HepG2 (cell line): ENCODE measurements at regions not wholly inside any gene's neighbourhood (a gene's known extent, or its start where the extent isn't known, plus 50 kb on each side); places are given as distances from the start of the nearest gene placed in this dataset.

ENCODE experiments used
- ATAC-seq: fragments of 200-7000 bp; cut with Tn5 transposase; 3 replicates; pipeline ENCODE4 v1.9.1; 2020; ENCODE audit warnings: mild to moderate bottlenecking, moderate library complexity
- BruUV-seq: library from RNA; stranded (reverse); fragments of 400-500 nt; replicated peaks from 2 replicates; lab custom pipeline; 2021; lab: Mats Ljungman, UMichigan
- CTCF ChIA-PET: fragments of 300-600 bp; formaldehyde crosslinking; extraction: SDS; loops from one replicate; lab custom pipeline; 2021; ENCODE audit warnings: low total read pairs, inconsistent platforms, low intra/inter-chr PET ratio; lab: Yijun Ruan, JAX
- POLR2A ChIA-PET: fragments of 350-600 bp; sonication (Branson Sonifier 250); formaldehyde crosslinking; loops from one replicate; lab custom pipeline; 2020; ENCODE audit warnings: antibody characterized with exemption, inconsistent platforms; lab: Yijun Ruan, JAX
- DNase-seq: peaks from one replicate; pipeline ENCODE4 v3.0.0-alpha.2; 2015; ENCODE audit warnings: low spot score
- FAIRE-seq: peaks from 3 replicates; lab custom pipeline; 2011; peaks lifted over from hg19 to GRCh38; lab: Jason Lieb, UNC
- H2AFZ ChIP-seq: one replicate; pipeline ENCODE4 v1.6.1; 2011; ENCODE audit warnings: low read length, inconsistent platforms
- H3K27ac ChIP-seq: fragments of 300-600 bp; 3 replicates; pipeline ENCODE4 v1.8.0; 2011; ENCODE audit warnings: mixed run types, mild to moderate bottlenecking, mixed read lengths, low read length, inconsistent platforms; ENCODE audit not compliant: insufficient read depth; ENCODE audit errors: extremely low read length
- H3K27me3 ChIP-seq, 2 experiments: fragments of 200-600 bp in 1 of 2; 2 replicates in 1 of 2; 3 replicates in 1 of 2; pipeline versions ENCODE4 v1.6.0 to v1.8.0; 2011; ENCODE audit warnings: low read length in 2 of 2, mild to moderate bottlenecking in 2 of 2, moderate library complexity in 2 of 2, inconsistent platforms in 1 of 2; ENCODE audit not compliant: insufficient read depth in 2 of 2, control insufficient read depth in 1 of 2
- H3K36me3 ChIP-seq, 2 experiments: fragments of 200-600 bp in 1 of 2; replicated peaks in 1 of 2; 2 replicates in 1 of 2; 3 replicates in 1 of 2; pipeline versions ENCODE4 v1.5.1 to v1.8.0; 2011; ENCODE audit warnings: low read length in 2 of 2, inconsistent platforms in 1 of 2; ENCODE audit not compliant: insufficient read depth in 2 of 2, control insufficient read depth in 1 of 2
- H3K4me1 ChIP-seq: 2 replicates; pipeline ENCODE4 v1.5.1; 2012; ENCODE audit warnings: low read length, inconsistent platforms; ENCODE audit not compliant: insufficient read depth
- H3K4me2 ChIP-seq: 2 replicates; pipeline ENCODE4 v1.6.0; 2011; ENCODE audit warnings: low read depth, low read length, inconsistent platforms
- H3K4me3 ChIP-seq, 3 experiments: fragments of 200-600 bp in 1 of 3; sonication (generic), shearing (Covaris generic) in 1 of 3; replicated peaks in 1 of 3; 2 replicates each; pipeline ENCODE4 v1.5.1; 2011 to 2016; ENCODE audit warnings: low read length in 3 of 3, inconsistent platforms in 2 of 3, low read depth in 2 of 3, mild to moderate bottlenecking in 2 of 3, control low read depth in 1 of 3, mixed read lengths in 1 of 3; ENCODE audit not compliant: insufficient read depth in 1 of 3
- H3K79me2 ChIP-seq: one replicate; pipeline ENCODE4 v1.6.1; 2011; ENCODE audit warnings: low read length, inconsistent platforms; ENCODE audit not compliant: insufficient read depth
- H3K9ac ChIP-seq: 2 replicates; pipeline ENCODE4 v1.6.0; 2011; ENCODE audit warnings: mild to moderate bottlenecking, low read depth, low read length, inconsistent platforms; ENCODE audit not compliant: insufficient read depth
- H3K9me3 ChIP-seq: 2 replicates; pipeline ENCODE4 v1.5.1; 2012; ENCODE audit warnings: mild to moderate bottlenecking, low read length
- H4K20me1 ChIP-seq: 2 replicates; pipeline ENCODE4 v1.6.0; 2011; ENCODE audit warnings: inconsistent platforms, mild to moderate bottlenecking, low read length, moderate library complexity; ENCODE audit not compliant: insufficient read depth
- CBFB ChIP-seq: sonication (generic); formaldehyde crosslinking; IDR thresholded peaks from 2 replicates; pipeline ENCODE4 v1.4.0; 2020; ENCODE audit warnings: missing genetic modification reagents
- CREB1 ChIP-seq, 2 experiments: fragments of 450-650 bp in 1 of 2; IDR thresholded peaks; 2 replicates each; pipeline ENCODE4 v1.6.1; 2016 to 2017; ENCODE audit warnings: control low read depth in 1 of 2, mild to moderate bottlenecking in 1 of 2, missing compliant biosample characterization in 1 of 2, missing genetic modification characterization in 1 of 2
- HDAC6 ChIP-seq: fragments of 200-600 bp; sonication (generic); IDR thresholded peaks from 2 replicates; pipeline ENCODE4 v1.7.0; 2017; ENCODE audit warnings: mild to moderate bottlenecking, antibody characterized with exemption, low read length, low read depth
- KDM2A ChIP-seq: sonication (generic); formaldehyde crosslinking; IDR thresholded peaks from 2 replicates; pipeline ENCODE4 v1.4.0; 2020; ENCODE audit warnings: low read depth, missing genetic modification reagents, borderline replicate concordance
- MTF2 ChIP-seq: sonication (generic); formaldehyde crosslinking; IDR thresholded peaks from 2 replicates; pipeline ENCODE4 v1.5.0; 2020; ENCODE audit warnings: missing genetic modification reagents, borderline replicate concordance
- PAWR ChIP-seq: sonication (generic); formaldehyde crosslinking; IDR thresholded peaks from 2 replicates; pipeline ENCODE4 v1.4.0; 2020; ENCODE audit warnings: missing genetic modification reagents, mild to moderate bottlenecking, borderline replicate concordance
- POLR2AphosphoS2 ChIP-seq: IDR thresholded peaks from 2 replicates; pipeline ENCODE4 v1.6.1; 2011; ENCODE audit warnings: low read depth, low read length, improper control_type of control experiment
- ZNF20 ChIP-seq: sonication (generic); formaldehyde crosslinking; IDR thresholded peaks from 2 replicates; pipeline ENCODE4 v1.4.0; 2020; ENCODE audit warnings: mild to moderate bottlenecking, moderate library complexity, missing genetic modification reagents
- ZNF430 ChIP-seq: sonication (generic); formaldehyde crosslinking; IDR thresholded peaks from 2 replicates; pipeline ENCODE4 v1.9.0; 2021; ENCODE audit warnings: mild to moderate bottlenecking, missing genetic modification reagents
- ZNF567 ChIP-seq: sonication (generic); formaldehyde crosslinking; IDR thresholded peaks from 2 replicates; pipeline ENCODE4 v1.8.1; 2023; ENCODE audit warnings: mild to moderate bottlenecking, missing genetic modification reagents, borderline replicate concordance
- ZNF577 ChIP-seq: sonication (generic); formaldehyde crosslinking; IDR thresholded peaks from 2 replicates; pipeline ENCODE4 v1.4.0; 2020; ENCODE audit warnings: mild to moderate bottlenecking, low read depth, missing genetic modification reagents, borderline replicate concordance
- ZNF598 ChIP-seq: sonication (generic); formaldehyde crosslinking; IDR thresholded peaks from 2 replicates; pipeline ENCODE4 v1.5.1; 2020; ENCODE audit warnings: mild to moderate bottlenecking, missing genetic modification reagents, borderline replicate concordance
- WGBS: methylation state at CpG from one replicate; pipeline ENCODE4 v1.1.6; 2017; ENCODE audit warnings: low lambda C conversion rate; 5-methylcytosine and 5-hydroxymethylcytosine counted together
- in situ Hi-C: cut with HindIII; loops from 2 replicates; pipeline ENCODE4 v1.10.0; 2017; ENCODE audit warnings: low pct_unique_long_range_greater_than_20kb; ENCODE audit not compliant: extremely low pct_ligation_motif_present
- intact Hi-C: fragments of 100-400 bp; cut with micrococcal nuclease; formaldehyde crosslinking; loops from one replicate; pipeline ENCODE4 v1.10.0; 2022; ENCODE audit not compliant: unreplicated experiment
- TF ChIP-seq, protein P1 (sequence below): sonication (generic); formaldehyde crosslinking; IDR thresholded peaks from 2 replicates; pipeline ENCODE4 v1.4.0; 2020; ENCODE audit warnings: low read depth, mild to moderate bottlenecking, missing genetic modification reagents
- TF ChIP-seq, protein P2 (sequence below): sonication (generic); formaldehyde crosslinking; IDR thresholded peaks from 2 replicates; pipeline ENCODE4 v1.4.0; 2020; ENCODE audit warnings: missing genetic modification reagents
- TF ChIP-seq, protein P3 (sequence below): sonication (generic); formaldehyde crosslinking; IDR thresholded peaks from 2 replicates; pipeline ENCODE4 v1.5.1; 2020; ENCODE audit warnings: mild to moderate bottlenecking, missing genetic modification reagents, borderline replicate concordance
- TF ChIP-seq, protein P4 (sequence below): sonication (generic); formaldehyde crosslinking; conservative IDR thresholded peaks from 2 replicates; pipeline ENCODE4 v1.8.0; 2022; ENCODE audit warnings: low read depth, missing genetic modification reagents

DNA sequence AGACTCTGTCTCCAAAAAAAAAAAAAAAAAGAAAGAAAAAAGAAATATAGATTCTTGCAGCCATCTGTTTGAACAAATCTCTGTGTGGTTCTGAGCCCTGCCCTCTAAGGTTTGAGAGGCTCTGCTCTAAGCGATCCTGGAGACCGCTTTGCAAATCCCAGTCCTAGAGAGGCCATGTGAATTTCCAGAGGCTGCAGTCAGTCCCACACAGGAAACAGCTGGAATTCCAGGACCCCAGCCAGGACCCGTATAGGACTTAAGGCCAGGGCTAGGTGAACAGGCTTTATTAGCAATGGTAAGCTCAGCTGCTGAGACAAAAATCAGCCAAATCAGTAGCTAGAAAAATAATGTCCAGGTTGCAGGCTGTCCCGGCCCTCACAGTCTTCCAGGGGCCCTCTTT, 154.8 kb downstream of the RPS24 start:
- Histone ChIP-seq H3K27me3 (peaks cover 0 to 2% of the 10 kb centered on the region in 2 experiments; a peak in 1 of 5 replicates), H4K20me1 (no peaks in the 10 kb centered on the region), H3K4me2 (no peak overlapping the region), H3K27ac (no peak overlapping the region), H3K4me1 (no peaks in the 10 kb centered on the region), H3K9ac (no peak overlapping the region), H3K9me3 (no peaks in the 10 kb centered on the region; the same call in 1 of the 2 replicates), H3K4me3 (no peak overlapping the region), H2AFZ (no peak overlapping the region), H3K79me2 (no peaks in the 10 kb centered on the region), H3K36me3 (no peaks in the 10 kb centered on the region)
- intact Hi-C loops: no loop called here
- CTCF ChIA-PET: no interaction called here
- 52% methylated on average over 3 of the region's 4 CpGs for WGBS
- POLR2A ChIA-PET: no interaction called here
- in situ Hi-C loops: no loop called here
- BruUV-seq: no TSS peak
- FAIRE-seq (no peak), ATAC-seq (no peak), DNase-seq (no peak)
- TF ChIP-seq, protein P1, sequence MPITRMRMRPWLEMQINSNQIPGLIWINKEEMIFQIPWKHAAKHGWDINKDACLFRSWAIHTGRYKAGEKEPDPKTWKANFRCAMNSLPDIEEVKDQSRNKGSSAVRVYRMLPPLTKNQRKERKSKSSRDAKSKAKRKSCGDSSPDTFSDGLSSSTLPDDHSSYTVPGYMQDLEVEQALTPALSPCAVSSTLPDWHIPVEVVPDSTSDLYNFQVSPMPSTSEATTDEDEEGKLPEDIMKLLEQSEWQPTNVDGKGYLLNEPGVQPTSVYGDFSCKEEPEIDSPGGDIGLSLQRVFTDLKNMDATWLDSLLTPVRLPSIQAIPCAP (CRISPR knock-in tag): no peak
- TF ChIP-seq ZNF598 (CRISPR knock-in tag): no peak
- TF ChIP-seq ZNF577: no peak
- no peak for TF ChIP-seq KDM2A (CRISPR knock-in tag)
- no peak for TF ChIP-seq HDAC6
- TF ChIP-seq ZNF20 (CRISPR knock-in tag): no peak
- TF ChIP-seq CBFB (CRISPR knock-in tag): no peak
- TF ChIP-seq ZNF567 (CRISPR knock-in tag): no peak
- TF ChIP-seq ZNF430 (CRISPR knock-in tag): no peak
- TF ChIP-seq, protein P2, sequence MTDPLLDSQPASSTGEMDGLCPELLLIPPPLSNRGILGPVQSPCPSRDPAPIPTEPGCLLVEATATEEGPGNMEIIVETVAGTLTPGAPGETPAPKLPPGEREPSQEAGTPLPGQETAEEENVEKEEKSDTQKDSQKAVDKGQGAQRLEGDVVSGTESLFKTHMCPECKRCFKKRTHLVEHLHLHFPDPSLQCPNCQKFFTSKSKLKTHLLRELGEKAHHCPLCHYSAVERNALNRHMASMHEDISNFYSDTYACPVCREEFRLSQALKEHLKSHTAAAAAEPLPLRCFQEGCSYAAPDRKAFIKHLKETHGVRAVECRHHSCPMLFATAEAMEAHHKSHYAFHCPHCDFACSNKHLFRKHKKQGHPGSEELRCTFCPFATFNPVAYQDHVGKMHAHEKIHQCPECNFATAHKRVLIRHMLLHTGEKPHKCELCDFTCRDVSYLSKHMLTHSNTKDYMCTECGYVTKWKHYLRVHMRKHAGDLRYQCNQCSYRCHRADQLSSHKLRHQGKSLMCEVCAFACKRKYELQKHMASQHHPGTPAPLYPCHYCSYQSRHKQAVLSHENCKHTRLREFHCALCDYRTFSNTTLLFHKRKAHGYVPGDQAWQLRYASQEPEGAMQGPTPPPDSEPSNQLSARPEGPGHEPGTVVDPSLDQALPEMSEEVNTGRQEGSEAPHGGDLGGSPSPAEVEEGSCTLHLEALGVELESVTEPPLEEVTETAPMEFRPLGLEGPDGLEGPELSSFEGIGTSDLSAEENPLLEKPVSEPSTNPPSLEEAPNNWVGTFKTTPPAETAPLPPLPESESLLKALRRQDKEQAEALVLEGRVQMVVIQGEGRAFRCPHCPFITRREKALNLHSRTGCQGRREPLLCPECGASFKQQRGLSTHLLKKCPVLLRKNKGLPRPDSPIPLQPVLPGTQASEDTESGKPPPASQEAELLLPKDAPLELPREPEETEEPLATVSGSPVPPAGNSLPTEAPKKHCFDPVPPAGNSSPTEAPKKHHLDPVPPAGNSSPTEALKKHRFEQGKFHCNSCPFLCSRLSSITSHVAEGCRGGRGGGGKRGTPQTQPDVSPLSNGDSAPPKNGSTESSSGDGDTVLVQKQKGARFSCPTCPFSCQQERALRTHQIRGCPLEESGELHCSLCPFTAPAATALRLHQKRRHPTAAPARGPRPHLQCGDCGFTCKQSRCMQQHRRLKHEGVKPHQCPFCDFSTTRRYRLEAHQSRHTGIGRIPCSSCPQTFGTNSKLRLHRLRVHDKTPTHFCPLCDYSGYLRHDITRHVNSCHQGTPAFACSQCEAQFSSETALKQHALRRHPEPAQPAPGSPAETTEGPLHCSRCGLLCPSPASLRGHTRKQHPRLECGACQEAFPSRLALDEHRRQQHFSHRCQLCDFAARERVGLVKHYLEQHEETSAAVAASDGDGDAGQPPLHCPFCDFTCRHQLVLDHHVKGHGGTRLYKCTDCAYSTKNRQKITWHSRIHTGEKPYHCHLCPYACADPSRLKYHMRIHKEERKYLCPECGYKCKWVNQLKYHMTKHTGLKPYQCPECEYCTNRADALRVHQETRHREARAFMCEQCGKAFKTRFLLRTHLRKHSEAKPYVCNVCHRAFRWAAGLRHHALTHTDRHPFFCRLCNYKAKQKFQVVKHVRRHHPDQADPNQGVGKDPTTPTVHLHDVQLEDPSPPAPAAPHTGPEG (CRISPR knock-in tag): no peak
- TF ChIP-seq, protein P3, sequence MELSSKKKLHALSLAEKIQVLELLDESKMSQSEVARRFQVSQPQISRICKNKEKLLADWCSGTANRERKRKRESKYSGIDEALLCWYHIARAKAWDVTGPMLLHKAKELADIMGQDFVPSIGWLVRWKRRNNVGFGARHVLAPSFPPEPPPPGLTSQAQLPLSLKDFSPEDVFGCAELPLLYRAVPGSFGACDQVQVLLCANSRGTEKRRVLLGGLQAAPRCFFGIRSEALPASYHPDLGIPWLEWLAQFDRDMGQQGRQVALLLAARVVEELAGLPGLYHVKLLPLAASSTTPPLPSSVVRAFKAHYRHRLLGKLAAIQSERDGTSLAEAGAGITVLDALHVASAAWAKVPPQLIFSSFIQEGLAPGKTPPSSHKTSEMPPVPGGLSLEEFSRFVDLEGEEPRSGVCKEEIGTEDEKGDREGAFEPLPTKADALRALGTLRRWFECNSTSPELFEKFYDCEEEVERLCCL (CRISPR knock-in tag): no peak
- no peak for TF ChIP-seq CREB1 (IDR thresholded peaks at IDR 0.05)
- no peak for TF ChIP-seq CREB1 (CRISPR knock-in tag; IDR thresholded peaks at IDR 0.05)
- TF ChIP-seq PAWR (CRISPR knock-in tag): no peak
- TF ChIP-seq POLR2AphosphoS2: no peak
- TF ChIP-seq, protein P4, sequence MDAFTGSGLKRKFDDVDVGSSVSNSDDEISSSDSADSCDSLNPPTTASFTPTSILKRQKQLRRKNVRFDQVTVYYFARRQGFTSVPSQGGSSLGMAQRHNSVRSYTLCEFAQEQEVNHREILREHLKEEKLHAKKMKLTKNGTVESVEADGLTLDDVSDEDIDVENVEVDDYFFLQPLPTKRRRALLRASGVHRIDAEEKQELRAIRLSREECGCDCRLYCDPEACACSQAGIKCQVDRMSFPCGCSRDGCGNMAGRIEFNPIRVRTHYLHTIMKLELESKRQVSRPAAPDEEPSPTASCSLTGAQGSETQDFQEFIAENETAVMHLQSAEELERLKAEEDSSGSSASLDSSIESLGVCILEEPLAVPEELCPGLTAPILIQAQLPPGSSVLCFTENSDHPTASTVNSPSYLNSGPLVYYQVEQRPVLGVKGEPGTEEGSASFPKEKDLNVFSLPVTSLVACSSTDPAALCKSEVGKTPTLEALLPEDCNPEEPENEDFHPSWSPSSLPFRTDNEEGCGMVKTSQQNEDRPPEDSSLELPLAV (CRISPR knock-in tag): no peak
- TF ChIP-seq MTF2 (CRISPR knock-in tag): no peak
